HG03460 (cell line): ENCODE measurements at regions not wholly inside any gene's neighbourhood (a gene's known extent, or its start where the extent isn't known, plus 50 kb on each side); places are given as distances from the start of the nearest gene placed in this dataset.

ENCODE experiments used
- ATAC-seq: cut with Tn5 transposase; IDR thresholded peaks from one replicate; pipeline ENCODE4 v1.9.1; 2021; ENCODE audit not compliant: unreplicated experiment

GRCh38 chr5:86971034-86971571 is 296.6 kb upstream of the RASA1 start:
- ATAC-seq: peak; percentile 54

GRCh38 chr5:86974955-86975354 is 292.7 kb upstream of the RASA1 start:
- ATAC-seq: no peak

GRCh38 chr5:86977190-86977589 is 290.5 kb upstream of the RASA1 start:
- ATAC-seq: no peak

- ATAC-seq: no peak
Observed at GRCh38 chr5:86977808-86978207, 289.9 kb upstream of the RASA1 start.

GRCh38 chr5:86979811-86980411 is 287.8 kb upstream of the RASA1 start:
- ATAC-seq: no peak

GRCh38 chr5:86981898-86982297 is 285.8 kb upstream of the RASA1 start:
- ATAC-seq: no peak

GRCh38 chr5:86983208-86983607 is 284.5 kb upstream of the RASA1 start:
- ATAC-seq: no peak

- no peak for ATAC-seq
Observed at GRCh38 chr5:86986837-86987236, 280.8 kb upstream of the RASA1 start.

- ATAC-seq: no peak
Observed at GRCh38 chr5:86997516-86997915, 270.2 kb upstream of the RASA1 start.

GRCh38 chr5:86999951-87000350 is 267.7 kb upstream of the RASA1 start:
- no peak for ATAC-seq

GRCh38 chr5:87002485-87002884 is 265.2 kb upstream of the RASA1 start:
- ATAC-seq: no peak

GRCh38 chr5:87004101-87004500 is 263.6 kb upstream of the RASA1 start:
- ATAC-seq: no peak

GRCh38 chr5:87007737-87008136 is 259.9 kb upstream of the RASA1 start:
- no peak for ATAC-seq

GRCh38 chr5:87008751-87009560 is 258.7 kb upstream of the RASA1 start:
- ATAC-seq: no peak

GRCh38 chr5:87010736-87011135 is 256.9 kb upstream of the RASA1 start:
- ATAC-seq: no peak

- no peak for ATAC-seq
Observed at GRCh38 chr5:87015901-87016300, 251.8 kb upstream of the RASA1 start.

- ATAC-seq: peak; percentile 85
Observed at GRCh38 chr5:87020099-87020934, 247.4 kb upstream of the RASA1 start.

- ATAC-seq: no peak
Observed at GRCh38 chr5:87022415-87022814, 245.3 kb upstream of the RASA1 start.

GRCh38 chr5:87027570-87027969 is 240.1 kb upstream of the RASA1 start:
- no peak for ATAC-seq

- no peak for ATAC-seq
Observed at GRCh38 chr5:87029951-87030350, 237.7 kb upstream of the RASA1 start.

- ATAC-seq: no peak
Observed at GRCh38 chr5:87030699-87031098, 237.0 kb upstream of the RASA1 start.
